ENCODE measurements at regions not wholly inside any gene's neighbourhood (a gene's known extent, or its start where the extent isn't known, plus 50 kb on each side); places are given as distances from the start of the nearest gene placed in this dataset.

GRCh38 chr6:21828704-21829103 is 235.2 kb downstream of the SOX4 start:
- Histone ChIP-seq H3K27me3 (replicated peaks; ENCODE audit: insufficient read depth) (no peaks in the 10 kb centered on the region), H3K27ac (no peak overlapping the region), H3K4me2 (ENCODE audit: unreplicated experiment) (no peak overlapping the region), H4K20me1 (ENCODE audit: insufficient read depth) (no peaks in the 10 kb centered on the region), H3K4me3 (no peak overlapping the region), H3K9me3 (ENCODE audit: low read depth) (no peaks in the 10 kb centered on the region), H3F3A (ENCODE audit: insufficient read depth) (no peaks in the 10 kb centered on the region), H3K36me3 (ENCODE audit: low read depth) (no peaks in the 10 kb centered on the region), H2AFZ (no peak overlapping the region), H3K4me1 (ENCODE audit: insufficient read depth) (no peaks in the 10 kb centered on the region), H3K79me2 (ENCODE audit: insufficient read depth) (no peaks in the 10 kb centered on the region), H3K9ac (no peak overlapping the region), H3K9me2 (ENCODE audit: insufficient read depth) (no peaks in the 10 kb centered on the region)
- in situ Hi-C loops (cut with MboI): no loop called here
- no peak for TF ChIP-seq EZH2phosphoT487 (IDR thresholded peaks at IDR 0.05; ENCODE audit: insufficient read depth, low read depth)
- TF ChIP-seq EZH2 (IDR thresholded peaks at IDR 0.05; ENCODE audit: insufficient read depth, poor library complexity, severe bottlenecking): no peak
- WGBS, 2 experiments (ENCODE audit: low coverage in 1 of 2, low lambda C conversion rate in 2 of 2, missing lambda C conversion rate in 2 of 2): 86 to 89% methylated on average over 4 of the region's 4 CpGs
- no peak for DNase-seq

DNA sequence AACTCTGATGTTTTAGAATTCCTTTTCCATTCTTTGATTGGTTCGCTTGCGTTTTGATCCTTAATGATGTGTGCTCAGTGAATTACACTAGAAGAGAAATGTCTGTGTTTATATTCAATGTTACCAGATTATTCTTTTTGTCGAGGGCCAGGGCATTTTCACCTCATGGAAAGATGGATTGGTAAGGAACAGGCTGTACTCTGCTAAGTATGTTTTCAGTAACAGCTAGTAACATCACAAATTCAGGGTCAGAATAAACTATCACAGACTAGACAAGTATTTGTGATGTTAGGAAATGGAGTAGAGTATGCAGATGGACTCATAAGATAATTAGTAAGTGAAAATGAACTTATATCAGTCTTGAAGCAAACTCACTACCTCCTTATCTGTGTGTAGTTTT is 235.6 kb downstream of the SOX4 start:
- H3K4me2 ChIP-seq (ENCODE audit: unreplicated experiment): no peak overlapping the region
- in situ Hi-C loops (cut with MboI): no loop called here

DNA sequence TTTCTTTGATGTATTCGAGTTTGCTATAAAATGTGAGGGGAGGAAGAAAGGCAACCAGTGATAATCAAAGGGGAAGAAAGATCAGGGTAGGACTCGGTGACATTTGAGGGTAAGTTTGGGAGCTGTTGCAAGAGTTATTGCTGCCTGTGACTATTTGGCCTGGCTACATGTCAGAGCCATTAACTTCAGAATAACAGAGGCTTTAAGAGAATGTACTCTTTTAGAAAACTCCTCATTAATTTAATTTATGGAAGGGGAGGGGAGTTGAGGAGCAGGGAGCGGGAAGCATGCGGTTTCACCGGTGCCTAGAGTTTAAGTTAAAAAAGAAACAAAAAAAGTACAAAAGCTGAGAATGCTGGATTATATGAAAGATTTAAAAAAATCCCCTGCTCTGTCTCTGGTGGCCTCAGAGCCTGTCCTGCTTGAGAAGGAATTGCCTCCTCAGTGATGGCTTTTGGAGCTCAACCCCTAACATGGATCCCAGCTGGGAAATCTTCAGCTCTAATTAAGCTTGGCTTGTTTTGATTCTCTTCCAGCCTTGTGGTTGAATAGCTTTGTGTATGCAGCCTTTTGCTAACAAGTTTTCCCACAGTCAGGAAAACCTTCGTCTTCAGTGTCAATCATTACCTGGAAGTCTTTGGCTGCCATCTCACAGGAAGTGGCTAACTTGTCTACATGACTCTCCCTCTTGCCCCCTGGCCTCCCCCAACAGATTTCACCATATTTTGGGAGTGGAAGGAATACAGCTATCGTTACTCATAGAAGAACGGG is 238.2 kb downstream of the SOX4 start:
- H2AFZ ChIP-seq: no peak overlapping the region
- WGBS, 2 experiments (ENCODE audit: low coverage in 1 of 2, low lambda C conversion rate in 2 of 2, missing lambda C conversion rate in 2 of 2): 51 to 64% methylated on average over 8 of the region's 8 CpGs
- no peaks in the 10 kb centered on the region for H3K36me3 ChIP-seq (ENCODE audit: low read depth)
- H4K20me1 ChIP-seq (ENCODE audit: insufficient read depth): no peaks in the 10 kb centered on the region
- no peak overlapping the region for H3K9ac ChIP-seq
- no peaks in the 10 kb centered on the region for H3F3A ChIP-seq (ENCODE audit: insufficient read depth)
- H3K27me3 ChIP-seq (replicated peaks; ENCODE audit: insufficient read depth): 0 out of 2 replicates have a peak, but pooled peaks cover 3% of the 10 kb centered on the region
- DNase-seq: peak; percentile 11
- no peaks in the 10 kb centered on the region for H3K4me1 ChIP-seq (ENCODE audit: insufficient read depth)
- no peaks in the 10 kb centered on the region for H3K9me2 ChIP-seq (ENCODE audit: insufficient read depth)
- H3K79me2 ChIP-seq (ENCODE audit: insufficient read depth): no peaks in the 10 kb centered on the region
- H3K27ac ChIP-seq: no peak overlapping the region
- H3K9me3 ChIP-seq (ENCODE audit: low read depth): no peaks in the 10 kb centered on the region
- TF ChIP-seq EZH2 (IDR thresholded peaks at IDR 0.05; ENCODE audit: insufficient read depth, poor library complexity, severe bottlenecking): no peak
- TF ChIP-seq EZH2phosphoT487 (IDR thresholded peaks at IDR 0.05; ENCODE audit: insufficient read depth, low read depth): no peak
- no peak overlapping the region for H3K4me2 ChIP-seq (ENCODE audit: unreplicated experiment)
- no peak overlapping the region for H3K4me3 ChIP-seq
- in situ Hi-C loops (cut with MboI): no loop called here

More for the DNA sequence above, 235.6 kb downstream of the SOX4 start:
- H3K9me3 ChIP-seq (ENCODE audit: low read depth): no peaks in the 10 kb centered on the region
- no peak overlapping the region for H3K27ac ChIP-seq
- H3K27me3 ChIP-seq (replicated peaks; ENCODE audit: insufficient read depth): no peaks in the 10 kb centered on the region
- no peak overlapping the region for H2AFZ ChIP-seq
- no peak for DNase-seq
- H4K20me1 ChIP-seq (ENCODE audit: insufficient read depth): no peaks in the 10 kb centered on the region
- 89 to 96% methylated on average over 3 of the region's 3 CpGs for WGBS, 2 experiments (ENCODE audit: low coverage in 1 of 2, low lambda C conversion rate in 2 of 2, missing lambda C conversion rate in 2 of 2)
- no peak overlapping the region for H3K4me3 ChIP-seq
- no peaks in the 10 kb centered on the region for H3K79me2 ChIP-seq (ENCODE audit: insufficient read depth)
- no peaks in the 10 kb centered on the region for H3K36me3 ChIP-seq (ENCODE audit: low read depth)
- TF ChIP-seq EZH2 (IDR thresholded peaks at IDR 0.05; ENCODE audit: insufficient read depth, poor library complexity, severe bottlenecking) (no peak), EZH2phosphoT487 (IDR thresholded peaks at IDR 0.05; ENCODE audit: insufficient read depth, low read depth) (no peak)
- H3K4me1 ChIP-seq (ENCODE audit: insufficient read depth): no peaks in the 10 kb centered on the region
- no peaks in the 10 kb centered on the region for H3K9me2 ChIP-seq (ENCODE audit: insufficient read depth)
- no peak overlapping the region for H3K9ac ChIP-seq
- no peaks in the 10 kb centered on the region for H3F3A ChIP-seq (ENCODE audit: insufficient read depth)

DNA sequence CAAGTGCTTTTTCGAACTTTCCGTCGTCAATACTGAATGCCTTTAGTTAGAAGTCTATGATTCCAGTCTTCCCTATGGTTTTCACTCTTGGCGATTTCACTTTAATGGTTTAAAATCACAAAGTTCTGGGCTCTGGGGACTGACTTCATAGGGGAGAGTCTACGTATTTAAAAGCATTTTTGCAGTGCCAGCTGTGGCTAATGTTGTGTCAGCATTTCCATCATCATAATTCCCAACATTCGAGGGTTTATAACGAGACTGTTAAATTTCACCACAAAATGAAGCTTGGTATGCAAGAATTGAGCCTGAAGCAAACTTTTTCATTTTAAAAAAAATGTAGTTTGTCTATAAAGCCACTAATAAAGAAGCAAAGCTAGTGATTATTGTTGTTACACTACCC is 242.7 kb downstream of the SOX4 start:
- WGBS, 2 experiments (ENCODE audit: low coverage in 1 of 2, low lambda C conversion rate in 2 of 2, missing lambda C conversion rate in 2 of 2): 65 to 68% methylated on average over 7 of the region's 7 CpGs
- no peaks in the 10 kb centered on the region for H3K79me2 ChIP-seq (ENCODE audit: insufficient read depth)
- no peaks in the 10 kb centered on the region for H3K9me3 ChIP-seq (ENCODE audit: low read depth)
- no peaks in the 10 kb centered on the region for H3K36me3 ChIP-seq (ENCODE audit: low read depth)
- no peak overlapping the region for H3K4me3 ChIP-seq
- no peak for DNase-seq
- no peak for TF ChIP-seq EZH2 (IDR thresholded peaks at IDR 0.05; ENCODE audit: insufficient read depth, poor library complexity, severe bottlenecking)
- no peak for TF ChIP-seq EZH2phosphoT487 (IDR thresholded peaks at IDR 0.05; ENCODE audit: insufficient read depth, low read depth)
- H3K9me2 ChIP-seq (ENCODE audit: insufficient read depth): no peaks in the 10 kb centered on the region
- H3F3A ChIP-seq (ENCODE audit: insufficient read depth): no peaks in the 10 kb centered on the region
- H3K4me1 ChIP-seq (ENCODE audit: insufficient read depth): 0 out of 2 replicates have a peak, but pooled peaks cover 4% of the 10 kb centered on the region
- no peak overlapping the region for H2AFZ ChIP-seq
- no peak overlapping the region for H3K4me2 ChIP-seq (ENCODE audit: unreplicated experiment)
- H3K27ac ChIP-seq: no peak overlapping the region
- 0 out of 2 replicates have a peak, but pooled peaks cover 3% of the 10 kb centered on the region for H3K27me3 ChIP-seq (replicated peaks; ENCODE audit: insufficient read depth)
- in situ Hi-C loops (cut with MboI): no loop called here
- H4K20me1 ChIP-seq (ENCODE audit: insufficient read depth): no peaks in the 10 kb centered on the region
- no peak overlapping the region for H3K9ac ChIP-seq
